HuH-7 (cell line): ENCODE measurements at regions not wholly inside any gene's neighbourhood (a gene's known extent, or its start where the extent isn't known, plus 50 kb on each side); places are given as distances from the start of the nearest gene placed in this dataset.
A peak's percentile ranks its signal among the peaks of the same experiment; 100 is the strongest.

Source experiments
- DNase-seq: peaks from one replicate; pipeline ENCODE4 v3.0.0; 2011; ENCODE audit warnings: low spot score

DNA sequence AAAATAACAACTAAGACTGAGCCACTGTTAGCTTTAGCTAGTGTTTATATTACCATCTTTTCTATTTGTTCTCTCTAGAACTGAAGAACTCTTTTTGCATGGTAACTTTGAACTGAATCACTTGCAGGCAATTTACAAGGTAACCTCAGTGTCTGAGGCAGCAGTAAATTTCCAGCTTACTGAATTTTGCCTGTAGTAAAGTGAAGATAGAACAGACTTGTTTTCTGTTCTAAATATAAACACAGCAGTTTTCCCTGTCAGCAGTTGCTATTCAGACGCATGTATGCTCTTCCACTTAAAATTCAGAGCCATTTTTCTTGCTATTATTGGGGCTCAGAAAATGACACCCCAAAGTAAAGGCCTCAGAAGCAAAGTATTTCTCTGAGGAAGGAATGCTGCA lies 974.0 kb upstream of the GJE1 start:
- DNase-seq = no peak

DNA sequence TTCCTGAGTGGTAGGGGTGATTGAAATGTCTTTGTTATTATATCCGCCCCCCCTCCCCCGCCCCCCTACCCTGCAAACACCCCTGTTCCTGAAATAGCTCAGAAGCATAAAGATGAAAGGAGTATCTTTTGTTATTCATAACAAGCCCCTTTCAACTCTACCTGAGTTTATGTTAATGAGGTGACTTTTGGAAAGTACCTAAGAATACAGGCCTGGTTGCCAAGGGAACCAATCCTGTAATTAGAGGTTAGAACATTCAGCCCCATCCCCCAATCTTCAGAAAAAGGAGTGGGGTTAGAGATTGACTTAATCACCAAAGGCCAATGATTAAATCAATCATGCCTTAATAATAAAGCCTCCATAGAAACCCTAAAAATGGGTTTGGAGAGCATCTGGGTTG lies 979.2 kb upstream of the GJE1 start:
- no peak for DNase-seq

GRCh38 chr6:141152951-141153350 lies 979.8 kb upstream of the GJE1 start:
- DNase-seq = no peak

DNA sequence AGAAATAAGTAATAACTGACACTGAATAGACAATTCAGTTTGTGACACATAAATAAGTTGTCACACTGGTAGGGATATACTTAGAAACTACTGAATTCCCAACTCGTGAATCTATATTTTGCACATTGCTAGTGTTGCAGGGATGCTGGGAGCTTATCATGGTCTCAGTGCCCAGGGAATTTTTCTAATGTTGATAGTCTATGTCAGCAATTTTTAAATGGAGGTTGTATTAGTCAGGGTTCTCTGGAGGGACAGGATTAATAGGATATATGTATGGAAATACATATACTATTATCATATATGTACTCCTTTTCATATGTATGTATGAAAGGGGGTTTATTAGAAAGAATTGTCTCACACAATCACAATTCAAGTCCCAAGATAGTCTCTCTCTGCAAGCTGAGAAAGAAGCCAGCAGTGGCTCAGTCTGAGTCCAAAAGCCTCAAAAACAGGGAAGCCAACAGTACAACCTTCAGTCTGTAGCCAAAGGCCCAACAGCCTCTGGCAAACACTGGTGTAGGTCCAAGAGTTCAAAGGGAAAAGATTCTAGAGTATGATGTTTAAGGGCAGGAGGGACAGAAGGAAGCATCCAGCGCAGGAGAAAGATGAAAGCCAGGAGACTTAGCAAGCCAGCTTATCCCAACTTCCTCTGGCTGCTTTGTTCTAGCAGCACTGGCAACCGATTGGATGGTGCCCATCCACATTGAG lies 980.9 kb upstream of the GJE1 start:
- no peak for DNase-seq

DNA sequence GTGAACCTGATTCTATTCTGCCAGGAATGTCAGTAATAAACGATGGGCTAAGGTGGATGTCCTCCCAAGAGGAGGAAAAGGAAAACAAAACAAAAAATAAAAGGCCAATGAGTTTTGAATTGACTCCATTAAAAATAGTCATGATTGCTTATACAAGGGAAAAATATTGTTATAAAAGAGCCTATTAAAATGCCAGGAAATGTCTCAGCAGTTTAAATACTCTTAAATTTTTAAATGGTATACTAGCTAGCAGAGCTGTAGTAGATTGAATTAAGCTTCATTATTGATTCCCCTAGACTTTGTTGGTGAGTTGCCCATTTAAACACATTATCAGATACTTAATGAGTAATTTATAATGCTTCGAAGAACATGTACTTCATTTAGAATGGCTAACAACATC lies 990.9 kb upstream of the GJE1 start:
- DNase-seq = no peak

GRCh38 chr6:141140905-141141304 lies 991.8 kb upstream of the GJE1 start:
- no peak for DNase-seq

- no peak for DNase-seq
These were observed 993.3 kb upstream of the GJE1 start for GRCh38 chr6:141139461-141139860.

- DNase-seq = no peak
These were observed 998.0 kb upstream of the GJE1 start for GRCh38 chr6:141134723-141135122.

GRCh38 chr6:141133836-141134235 lies 998.9 kb upstream of the GJE1 start:
- no peak for DNase-seq

DNA sequence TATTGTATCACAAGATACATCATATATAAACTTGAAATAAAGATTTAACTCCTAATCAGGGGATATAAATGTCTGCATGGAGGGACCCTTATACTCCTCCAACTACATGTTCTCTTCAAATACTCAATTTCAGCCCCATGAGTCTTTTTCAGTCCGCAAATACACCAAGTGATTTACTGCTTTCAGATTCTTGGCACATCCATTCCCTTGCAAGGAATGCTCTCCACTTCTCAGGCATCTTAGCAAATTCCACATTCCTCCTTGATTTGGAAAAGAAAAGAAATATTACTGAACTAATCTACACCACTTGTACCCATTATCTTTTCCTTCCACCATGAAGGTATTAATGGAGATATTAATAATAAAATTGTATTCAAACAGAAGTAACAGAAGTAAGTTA lies 999.4 kb upstream of the GJE1 start:
- DNase-seq = no peak

DNA sequence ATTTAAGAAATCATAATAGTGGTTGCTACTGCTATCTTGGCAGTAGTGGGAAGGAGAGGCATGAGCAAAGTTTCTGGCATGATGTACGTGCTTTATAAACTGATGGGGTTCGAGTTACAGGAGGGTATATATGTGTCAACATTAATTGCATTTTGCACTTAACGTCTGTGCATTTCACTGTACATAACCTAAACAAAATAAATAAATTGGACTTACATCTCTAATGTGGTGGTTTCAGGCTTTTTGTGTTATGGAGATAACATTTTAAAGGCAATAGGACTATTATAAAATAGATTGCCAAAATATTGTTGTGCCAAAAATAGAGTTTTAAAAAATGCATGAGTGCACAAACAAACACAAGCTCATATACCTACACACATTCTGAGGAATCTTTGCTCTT lies 1001.1 kb upstream of the GJE1 start:
- no peak for DNase-seq

GRCh38 chr6:141123497-141123896 lies 1009.2 kb upstream of the GJE1 start:
- DNase-seq = no peak

DNA sequence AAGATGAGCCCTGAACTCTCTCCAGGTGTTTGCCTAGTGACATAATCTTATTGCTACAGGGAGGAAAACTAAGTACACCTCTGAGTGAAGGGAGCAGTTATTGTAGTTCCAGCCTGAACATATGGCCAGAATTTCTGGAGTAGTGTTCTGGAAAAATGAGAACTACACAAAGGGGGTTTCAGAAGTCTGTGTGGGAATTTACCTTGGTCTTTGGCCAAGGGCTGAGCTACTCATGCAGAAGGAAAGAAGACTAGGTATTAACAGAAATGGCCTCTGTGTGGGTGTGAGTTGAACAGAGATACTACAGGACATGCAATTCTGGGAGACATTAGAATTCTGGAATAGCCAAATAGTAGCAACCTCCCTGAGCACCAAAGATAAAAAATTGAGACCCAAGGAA lies 1009.7 kb upstream of the GJE1 start:
- no peak for DNase-seq

DNA sequence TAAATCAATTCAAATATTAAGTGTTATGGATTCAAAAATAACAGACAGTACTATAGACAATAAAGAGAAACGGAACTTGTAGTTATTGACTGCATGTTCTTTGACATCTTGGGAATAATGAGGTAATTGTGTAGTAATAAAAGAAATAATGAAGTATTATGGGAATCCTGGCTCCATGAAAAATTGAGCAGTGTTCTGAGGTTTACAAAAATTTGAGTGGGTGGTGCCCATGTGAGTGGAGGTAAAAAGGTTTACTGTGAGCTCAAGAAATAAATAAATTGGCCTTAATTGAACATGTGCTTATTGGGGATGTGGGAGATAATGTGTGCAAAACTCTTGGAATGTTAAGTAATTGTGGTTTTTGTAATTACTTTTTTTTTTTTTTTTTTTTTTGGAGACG lies 1013.7 kb upstream of the GJE1 start:
- DNase-seq = no peak

GRCh38 chr6:141117874-141118273 lies 1014.9 kb upstream of the GJE1 start:
- no peak for DNase-seq

DNA sequence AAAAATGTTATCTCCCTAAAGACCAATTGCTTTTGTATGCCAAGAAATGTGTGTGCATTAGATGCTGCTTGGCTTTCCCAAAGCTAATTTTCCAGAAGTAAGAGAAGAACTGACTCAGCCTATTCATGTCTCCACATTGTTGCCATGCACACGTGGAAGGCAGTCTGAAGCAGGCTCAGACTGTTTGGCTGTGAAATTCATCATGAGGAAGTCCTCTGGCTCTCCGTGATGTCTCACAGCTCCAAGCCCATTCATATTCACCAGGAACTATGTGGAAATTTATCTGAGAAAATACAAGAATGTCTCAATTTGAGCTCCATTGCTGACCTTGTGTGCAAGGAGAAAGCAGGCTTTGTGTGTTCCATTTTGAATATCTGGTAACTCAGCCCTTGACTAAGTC lies 1022.2 kb upstream of the GJE1 start:
- DNase-seq = no peak

DNA sequence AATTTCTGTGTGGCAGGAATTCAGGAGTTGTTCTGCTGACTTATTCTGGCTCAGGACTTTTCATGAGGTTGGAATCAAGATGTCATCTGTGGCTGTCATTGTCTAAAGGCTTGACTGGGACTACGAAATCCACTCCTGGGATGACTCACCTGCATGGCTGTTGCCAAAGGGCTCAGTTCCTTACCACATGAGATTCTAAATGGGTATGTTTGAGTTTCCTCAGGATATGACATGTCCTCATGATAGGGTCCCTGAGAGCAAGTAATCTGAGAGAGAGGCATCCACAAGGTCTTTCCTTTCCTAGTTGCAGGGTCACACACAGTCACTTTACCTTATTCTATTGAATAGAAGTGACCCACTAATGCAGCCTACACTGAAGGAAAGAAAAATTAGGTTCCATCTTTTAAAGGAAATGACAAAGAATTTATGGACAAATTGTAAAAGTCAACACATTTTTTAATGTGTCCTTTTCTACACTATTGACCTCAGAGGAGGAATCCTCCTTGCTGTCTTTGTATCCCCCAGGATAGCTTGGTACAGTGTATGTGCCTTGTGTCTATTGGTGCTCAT lies 1025.0 kb upstream of the GJE1 start:
- no peak for DNase-seq

DNA sequence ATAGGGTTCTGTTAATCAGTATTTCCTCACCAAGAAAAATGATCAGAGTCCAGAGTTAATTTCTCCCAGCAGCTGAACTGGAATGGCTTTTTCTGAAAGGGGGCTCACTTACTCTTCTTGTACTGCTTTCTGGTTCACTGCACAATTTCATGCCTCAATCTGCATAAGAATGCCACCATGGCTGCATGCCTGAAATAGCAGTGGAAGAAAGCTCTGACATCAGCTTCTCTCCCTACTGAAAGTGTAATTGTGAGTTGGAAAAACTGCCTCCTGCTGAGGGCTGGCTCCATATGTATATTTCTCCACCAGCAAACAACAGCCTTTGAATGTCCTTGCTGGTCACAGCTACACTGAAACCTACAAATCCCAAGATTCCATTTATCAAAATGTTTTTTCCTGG lies 1027.2 kb upstream of the GJE1 start:
- no peak for DNase-seq

DNA sequence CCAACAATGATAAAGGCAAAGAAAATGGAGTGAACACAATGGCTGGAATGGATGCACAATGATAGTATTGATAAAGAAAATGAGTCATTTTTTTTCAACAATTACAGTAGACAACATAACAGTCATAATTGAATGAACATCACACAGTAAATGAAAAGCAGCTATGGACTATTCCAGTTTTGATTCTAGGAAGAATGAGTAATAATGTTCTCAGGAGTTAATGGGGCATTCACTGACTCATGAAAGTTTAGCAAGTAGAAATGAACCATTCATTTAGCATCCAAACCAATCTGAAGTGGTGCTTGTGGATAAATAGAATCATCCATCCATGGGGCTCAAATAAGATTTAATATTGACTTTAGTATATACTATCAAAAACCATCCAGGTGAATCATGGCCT lies 1029.5 kb upstream of the GJE1 start:
- no peak for DNase-seq

GRCh38 chr6:141097471-141097870 lies 1035.3 kb upstream of the GJE1 start:
- no peak for DNase-seq

DNA sequence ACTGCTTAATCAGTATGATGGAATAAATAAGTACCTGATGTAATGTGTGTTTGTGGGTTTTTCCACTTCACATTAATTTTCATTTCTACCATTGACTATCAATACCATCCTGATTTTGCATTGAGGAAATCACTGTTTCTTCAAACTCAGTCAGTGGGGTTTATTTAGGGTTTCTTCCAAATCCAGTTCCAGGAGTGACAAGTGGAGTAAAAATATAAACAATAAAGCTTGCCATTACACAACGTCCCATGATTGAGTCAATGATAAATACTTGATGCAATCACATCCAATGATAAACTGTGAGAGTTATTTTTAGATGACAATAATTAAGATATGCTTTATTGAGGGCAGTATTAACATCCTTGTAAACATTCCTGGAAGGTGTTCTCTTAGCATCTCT lies 1037.4 kb upstream of the GJE1 start:
- DNase-seq = no peak

GRCh38 chr6:141088171-141088570 lies 1044.6 kb upstream of the GJE1 start:
- no peak for DNase-seq

DNA sequence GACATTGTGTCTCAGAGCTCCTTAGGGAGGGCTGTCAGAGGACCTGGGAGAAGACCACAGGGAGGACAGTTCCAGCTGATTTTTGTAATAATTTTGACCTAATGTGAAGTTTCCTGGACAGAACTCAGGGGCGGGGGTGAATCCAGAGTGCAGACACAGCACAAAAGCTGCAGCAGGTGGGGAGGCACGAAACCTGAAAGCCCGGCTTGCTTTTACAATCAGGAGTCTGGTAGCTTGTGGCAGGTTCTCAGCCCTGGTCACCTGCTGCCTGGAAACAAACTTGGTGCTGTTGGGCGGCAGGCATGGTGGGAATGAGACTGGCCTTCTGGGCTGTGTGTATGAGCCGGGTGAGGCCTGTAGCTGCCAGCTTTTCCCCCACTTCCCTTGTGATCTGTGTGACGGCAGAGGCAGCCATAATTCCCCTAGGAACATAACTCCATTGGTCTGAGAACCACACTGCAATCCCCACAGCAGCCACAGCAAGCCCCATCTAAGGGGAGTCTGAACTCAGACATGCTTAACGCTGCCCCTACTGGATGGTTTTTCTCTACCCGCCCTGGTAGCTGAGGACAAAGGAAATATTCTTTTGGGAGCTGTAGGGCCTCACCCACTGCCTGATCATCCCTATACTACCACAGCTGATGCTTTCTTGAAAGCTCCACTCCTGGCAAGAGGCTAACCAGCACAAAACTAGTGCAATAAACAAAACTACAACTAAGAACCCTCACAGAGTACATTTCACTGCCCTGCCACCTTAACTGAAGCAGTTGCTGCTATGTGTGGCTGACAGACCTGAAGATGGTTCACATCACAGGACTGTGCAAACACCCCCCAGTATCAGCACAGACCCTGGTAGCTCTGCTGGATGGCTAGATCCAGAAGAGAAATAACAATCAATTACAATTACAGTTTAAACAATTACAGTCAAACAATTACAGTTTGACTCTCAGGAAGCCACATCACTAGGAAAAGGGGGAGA lies 1055.1 kb upstream of the GJE1 start:
- peak; percentile 64 for DNase-seq
